ENCODE measurements at regions not wholly inside any gene's neighbourhood (a gene's known extent, or its start where the extent isn't known, plus 50 kb on each side); places are given as distances from the start of the nearest gene placed in this dataset.

DNA sequence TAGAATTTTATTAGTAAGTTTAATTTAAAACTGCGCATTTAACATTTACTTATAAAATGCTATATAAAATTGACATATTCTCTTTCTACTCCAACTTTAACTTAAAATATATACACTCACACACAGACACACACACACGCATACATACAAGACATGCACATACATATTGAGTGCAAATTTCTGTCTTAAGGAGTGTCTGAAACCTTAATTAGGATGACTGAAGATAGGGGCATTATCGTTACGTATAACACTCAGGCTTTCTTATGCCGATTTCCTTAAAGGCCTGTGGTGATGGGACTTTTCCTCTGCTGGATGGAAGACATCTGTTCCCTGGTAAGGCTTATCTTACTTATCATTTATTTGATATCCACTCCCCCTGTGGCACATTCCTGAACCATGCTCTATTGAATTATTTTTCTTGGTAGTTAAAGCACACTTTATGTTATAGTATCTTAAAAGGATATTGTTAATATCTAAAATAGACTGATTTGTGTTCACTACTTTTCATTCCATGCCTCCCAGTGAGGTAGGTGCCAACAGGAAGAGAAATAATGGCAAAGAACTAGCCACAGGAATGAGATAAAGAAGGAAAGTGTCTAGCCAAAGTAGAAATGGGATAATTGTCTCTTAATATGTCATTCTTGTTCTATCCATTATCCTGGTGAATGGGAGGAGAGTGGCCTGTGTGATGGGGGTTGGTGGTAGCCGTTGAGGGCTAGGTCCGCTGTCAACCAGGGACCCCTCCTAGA is 92.9 kb upstream of the GPRIN3 start:
- dilution Hi-C loops (cut with MboI; ENCODE audit: extremely low pct_ligation_motif_present, low sequenced_read_pairs) (no loop called here), intact Hi-C loops (cut with micrococcal nuclease) (no loop called here)
- H3K4me2 ChIP-seq (ENCODE audit: insufficient read depth, low read length): no peak overlapping the region
- H2AFZ ChIP-seq (ENCODE audit: low read depth, low read length): no peak overlapping the region
- H3K9me1 ChIP-seq (replicated peaks; ENCODE audit: control insufficient read depth, extremely low read depth, insufficient read depth, low read length): no peaks in the 10 kb centered on the region
- H4K20me1 ChIP-seq (replicated peaks; ENCODE audit: control insufficient read depth, extremely low read depth, insufficient read depth, low read length): no peaks in the 10 kb centered on the region
- no peaks in the 10 kb centered on the region for H3K79me2 ChIP-seq (ENCODE audit: control insufficient read depth, insufficient read depth, low read length)
- H3K27me3 ChIP-seq (ENCODE audit: control insufficient read depth in 2 of 2, insufficient read depth in 2 of 2, low read length in 2 of 2): peaks cover 11 to 25% of the 10 kb centered on the region in 2 experiments
- H3K9ac ChIP-seq (replicated peaks; ENCODE audit: extremely low read depth, insufficient read depth, low read length): no peak overlapping the region
- CTCF ChIA-PET: no interaction called here
- DNase-seq (ENCODE audit: low read depth, low spot score) (no peak), FAIRE-seq (no peak)
- no peak overlapping the region for H3K4me3 ChIP-seq (replicated peaks in 1 of 3; ENCODE audit: insufficient read depth in 1 of 3, low read depth in 1 of 3, low read length in 3 of 3)
- TF ChIP-seq EZH2 (IDR thresholded peaks at IDR 0.05; ENCODE audit: borderline replicate concordance, low read depth, low read length, severe bottlenecking): no peak
- H3K4me1 ChIP-seq (ENCODE audit: control insufficient read depth, extremely low read depth, insufficient read depth, low read length): no peaks in the 10 kb centered on the region
- no TSS peak for BruUV-seq (replicated peaks)
- no peak overlapping the region for H3K27ac ChIP-seq (ENCODE audit: insufficient read depth, low read depth, low read length)
- no peaks in the 10 kb centered on the region for H3K36me3 ChIP-seq (ENCODE audit: control insufficient read depth in 2 of 2, extremely low read depth in 1 of 2, insufficient read depth in 2 of 2, low read length in 2 of 2)
- POLR2A ChIA-PET: no interaction called here
- no peaks in the 10 kb centered on the region for H3K9me3 ChIP-seq (replicated peaks; ENCODE audit: control insufficient read depth, insufficient read depth, low read length)

DNA sequence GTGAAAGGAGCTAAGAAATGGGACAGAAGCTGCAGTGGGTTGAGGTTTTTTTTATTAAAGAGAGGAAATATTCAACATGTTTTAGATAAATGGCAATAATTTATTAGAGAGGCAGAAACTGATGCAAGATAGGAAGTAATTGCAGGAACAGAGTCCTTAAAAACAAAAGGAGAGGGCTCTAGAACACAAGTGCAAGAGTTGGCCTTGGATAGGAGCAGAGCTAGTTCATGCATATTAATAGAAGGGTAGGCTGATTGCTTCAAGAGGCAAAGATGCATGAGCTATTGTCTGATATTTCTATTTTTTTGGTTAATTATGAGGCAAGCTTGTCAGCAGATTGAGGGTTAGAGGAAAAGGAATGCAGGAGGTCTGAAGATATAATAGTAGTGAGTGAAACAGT is 91.0 kb upstream of the GPRIN3 start:
- BruUV-seq (replicated peaks): no TSS peak
- no peak overlapping the region for H3K4me2 ChIP-seq (ENCODE audit: insufficient read depth, low read length)
- intact Hi-C loops (cut with micrococcal nuclease) (no loop called here), dilution Hi-C loops (cut with MboI; ENCODE audit: extremely low pct_ligation_motif_present, low sequenced_read_pairs) (no loop called here)
- no peak overlapping the region for H3K9ac ChIP-seq (replicated peaks; ENCODE audit: extremely low read depth, insufficient read depth, low read length)
- FAIRE-seq (no peak), DNase-seq (ENCODE audit: low read depth, low spot score) (no peak)
- no peaks in the 10 kb centered on the region for H4K20me1 ChIP-seq (replicated peaks; ENCODE audit: control insufficient read depth, extremely low read depth, insufficient read depth, low read length)
- H3K9me3 ChIP-seq (replicated peaks; ENCODE audit: control insufficient read depth, insufficient read depth, low read length): no peaks in the 10 kb centered on the region
- TF ChIP-seq GATA2 (IDR thresholded peaks at IDR 0.05; ENCODE audit: insufficient read depth, insufficient read length, low read depth, low read length): no peak
- no peaks in the 10 kb centered on the region for H3K9me1 ChIP-seq (replicated peaks; ENCODE audit: control insufficient read depth, extremely low read depth, insufficient read depth, low read length)
- H3K79me2 ChIP-seq (ENCODE audit: control insufficient read depth, insufficient read depth, low read length): no peaks in the 10 kb centered on the region
- no peaks in the 10 kb centered on the region for H3K4me1 ChIP-seq (ENCODE audit: control insufficient read depth, extremely low read depth, insufficient read depth, low read length)
- ChIA-PET POLR2A (no interaction called here), CTCF (interaction anchor here (1.3 to 1.8 kb wide), 4 partner anchors 11 to 173 kb away, joined by 3 to 8 read pairs (median 7); no protein-coding TSS in a partner anchor)
- no peak overlapping the region for H2AFZ ChIP-seq (ENCODE audit: low read depth, low read length)
- H3K27me3 ChIP-seq (ENCODE audit: control insufficient read depth in 2 of 2, insufficient read depth in 2 of 2, low read length in 2 of 2): peaks cover 11 to 25% of the 10 kb centered on the region in 2 experiments
- no peak overlapping the region for H3K4me3 ChIP-seq (replicated peaks in 1 of 3; ENCODE audit: insufficient read depth in 1 of 3, low read depth in 1 of 3, low read length in 3 of 3)
- no peaks in the 10 kb centered on the region for H3K36me3 ChIP-seq (ENCODE audit: control insufficient read depth in 2 of 2, extremely low read depth in 1 of 2, insufficient read depth in 2 of 2, low read length in 2 of 2)
- H3K27ac ChIP-seq (ENCODE audit: insufficient read depth, low read depth, low read length): no peak overlapping the region
